ENCODE measurements at regions not wholly inside any gene's neighbourhood (a gene's known extent, or its start where the extent isn't known, plus 50 kb on each side); places are given as distances from the start of the nearest gene placed in this dataset.

GRCh38 chr3:20583648-20584047, 397.6 kb upstream of the SGO1 start:
- Histone ChIP-seq H3K4me3 (ENCODE audit: low read depth, low read length) (no peak overlapping the region), H3K9me3 (ENCODE audit: control insufficient read depth, insufficient read depth, low read depth, low read length) (no peaks in the 10 kb centered on the region), H3K27ac (ENCODE audit: extremely low read depth, low read depth, low read length) (no peak overlapping the region), H3K4me1 (ENCODE audit: control insufficient read depth, insufficient read depth, low read length) (no peaks in the 10 kb centered on the region), H3K36me3 (ENCODE audit: control insufficient read depth in 2 of 2, insufficient read depth in 1 of 2, low read length in 2 of 2) (no peaks in the 10 kb centered on the region)
- CTCF ChIA-PET = no interaction called here
- POLR2A ChIA-PET = no interaction called here
- TF ChIP-seq TCF7L2 (IDR thresholded peaks at IDR 0.05; ENCODE audit: borderline replicate concordance, low read depth, low read length) = no peak
- TF ChIP-seq HOXC10 (CRISPR knock-in tag; IDR thresholded peaks at IDR 0.05) = no peak
- TF ChIP-seq ZNF335 (tag by site-specific recombination; conservative IDR thresholded peaks at IDR 0.05) = no peak
- no peak for TF ChIP-seq ZSCAN4 (tag by site-specific recombination; IDR thresholded peaks at IDR 0.05)
- TF ChIP-seq ZNF791 (tag by site-specific recombination; IDR thresholded peaks at IDR 0.05) = no peak
- TF ChIP-seq ZNF140 (tag by site-specific recombination; IDR thresholded peaks at IDR 0.05) = no peak
- no peak for TF ChIP-seq ZNF2 (tag by site-specific recombination; IDR thresholded peaks at IDR 0.05)
- no peak for TF ChIP-seq ZNF701 (tag by site-specific recombination; IDR thresholded peaks at IDR 0.05)
- TF ChIP-seq TRIM28 (IDR thresholded peaks at IDR 0.05; ENCODE audit: borderline replicate concordance, low read length) = no peak
- TF ChIP-seq ZNF324 (tag by site-specific recombination; IDR thresholded peaks at IDR 0.05) = no peak
- TF ChIP-seq ZNF561 (tag by site-specific recombination; IDR thresholded peaks at IDR 0.05; ENCODE audit: borderline replicate concordance) = no peak
- no peak for TF ChIP-seq SCRT2 (tag by site-specific recombination; IDR thresholded peaks at IDR 0.05)
- no peak for TF ChIP-seq ZNF488 (tag by site-specific recombination; IDR thresholded peaks at IDR 0.05)

GRCh38 chr3:20576228-20576627, 390.2 kb upstream of the SGO1 start:
- H3K4me3 ChIP-seq (ENCODE audit: low read depth, low read length) = no peak overlapping the region
- H3K27ac ChIP-seq (ENCODE audit: extremely low read depth, low read depth, low read length) = no peak overlapping the region
- ChIA-PET POLR2A (no interaction called here), CTCF (no interaction called here)
- no peaks in the 10 kb centered on the region for H3K4me1 ChIP-seq (ENCODE audit: control insufficient read depth, insufficient read depth, low read length)
- H3K9me3 ChIP-seq (ENCODE audit: control insufficient read depth, insufficient read depth, low read depth, low read length) = no peaks in the 10 kb centered on the region
- no peaks in the 10 kb centered on the region for H3K36me3 ChIP-seq (ENCODE audit: control insufficient read depth in 2 of 2, insufficient read depth in 1 of 2, low read length in 2 of 2)
- TF ChIP-seq ZNF239 (tag by site-specific recombination; IDR thresholded peaks at IDR 0.05) (no peak), GFI1B (tag by site-specific recombination; IDR thresholded peaks at IDR 0.05) (no peak), ZNF660 (tag by site-specific recombination; IDR thresholded peaks at IDR 0.05) (no peak), ZBTB48 (tag by site-specific recombination; IDR thresholded peaks at IDR 0.05) (no peak), PBX3 (CRISPR knock-in tag; IDR thresholded peaks at IDR 0.05) (no peak), ZNF830 (tag by site-specific recombination; IDR thresholded peaks at IDR 0.05; ENCODE audit: low read depth) (no peak), SP2 (tag by site-specific recombination; IDR thresholded peaks at IDR 0.05) (no peak), PRDM4 (tag by site-specific recombination; IDR thresholded peaks at IDR 0.05) (no peak), ZNF121 (tag by site-specific recombination; IDR thresholded peaks at IDR 0.05) (no peak)
